HCT116 (cell line): ENCODE measurements at regions not wholly inside any gene's neighbourhood (a gene's known extent, or its start where the extent isn't known, plus 50 kb on each side); places are given as distances from the start of the nearest gene placed in this dataset.

ENCODE experiments used
- ATAC-seq: fragments of 200-7000 bp; cut with Tn5 transposase; 2 replicates; pipeline ENCODE4 v1.9.1; 2020; ENCODE audit warnings: mild to moderate bottlenecking, moderate library complexity
- BruUV-seq: library from RNA; stranded (reverse); fragments of 400-500 nt; replicated peaks from 2 replicates; lab custom pipeline; 2021; lab: Mats Ljungman, UMichigan
- CTCF ChIA-PET: fragments of 300-600 bp; sonication (Branson Sonifier 250); formaldehyde crosslinking; loops from one replicate; lab custom pipeline; 2021; ENCODE audit warnings: antibody characterized with exemption; lab: Charles Lee
- POLR2A ChIA-PET: fragments of 300-600, 350-600 bp; sonication (Branson Sonifier 250); formaldehyde crosslinking; loops from one replicate; lab custom pipeline; 2021; ENCODE audit warnings: antibody characterized with exemption; lab: Charles Lee
- RAD21 ChIA-PET, 2 experiments: fragments of 300-600 bp; sonication (Branson Sonifier 250); formaldehyde crosslinking; loops; one replicate each; lab custom pipeline; 2023; ENCODE audit warnings: low total read pairs in 2 of 2; ENCODE audit not compliant: uncharacterized antibody in 2 of 2, unreplicated experiment in 2 of 2, low non-redundant PET in 1 of 2; lab: Charles Lee
- DNase-seq: peaks from one replicate; pipeline ENCODE4 v3.0.0-alpha.2; 2010; ENCODE audit warnings: low read depth, low spot score
- H2AFZ ChIP-seq: fragments of 200-600 bp; shearing (Covaris generic), sonication (generic); 2 replicates; pipeline ENCODE4 v1.6.1; 2017; ENCODE audit warnings: low read depth, mixed run types, mixed read lengths, antibody characterized with exemption, low read length; ENCODE audit not compliant: poor library complexity, severe bottlenecking
- H3K27ac ChIP-seq: 2 replicates; pipeline ENCODE4 v1.5.1; 2012; ENCODE audit warnings: low read depth, low read length
- H3K27me3 ChIP-seq: fragments of 200-600 bp; sonication (generic); 2 replicates; pipeline ENCODE4 v1.6.1; 2016; ENCODE audit warnings: mixed run types, low read length, mixed read lengths; ENCODE audit not compliant: insufficient read depth
- H3K36me3 ChIP-seq, 2 experiments: fragments of 200-500 bp in 1 of 2; fragments of 200-600 bp in 1 of 2; sonication (Bioruptor generic) in 1 of 2; sonication (generic) in 1 of 2; 2 replicates each; pipeline versions ENCODE4 v1.5.1 to v1.6.1; 2014 to 2016; ENCODE audit warnings: low read length in 2 of 2, inconsistent platforms in 1 of 2, mixed read lengths in 1 of 2, mixed run types in 1 of 2; ENCODE audit not compliant: insufficient read depth in 2 of 2, control insufficient read depth in 1 of 2
- H3K4me1 ChIP-seq, 2 experiments: fragments of 200-600 bp in 1 of 2; sonication (generic) in 1 of 2; 2 replicates each; pipeline versions ENCODE4 v1.5.1 to v1.6.1; 2012 to 2017; ENCODE audit warnings: low read length in 2 of 2, inconsistent platforms in 1 of 2, mild to moderate bottlenecking in 1 of 2, mixed read lengths in 1 of 2, mixed run types in 1 of 2, moderate library complexity in 1 of 2; ENCODE audit not compliant: insufficient read depth in 2 of 2, control insufficient read depth in 1 of 2
- H3K4me2 ChIP-seq: fragments of 200-600 bp; sonication (generic); 2 replicates; pipeline ENCODE4 v1.6.1; 2017; ENCODE audit warnings: mixed run types, low read length, mixed read lengths
- H3K4me3 ChIP-seq, 2 experiments: fragments of 200-600 bp in 1 of 2; sonication (generic) in 1 of 2; replicated peaks in 1 of 2; 2 replicates each; pipeline ENCODE4 v1.5.1; 2011 to 2016; ENCODE audit warnings: low read length in 2 of 2, control low read depth in 1 of 2, low read depth in 1 of 2, mild to moderate bottlenecking in 1 of 2, mixed read lengths in 1 of 2, mixed run types in 1 of 2
- H3K79me2 ChIP-seq: fragments of 200-600 bp; sonication (generic); 2 replicates; pipeline ENCODE4 v1.6.1; 2017; ENCODE audit warnings: mild to moderate bottlenecking, mixed run types, low read length, moderate library complexity, mixed read lengths; ENCODE audit not compliant: insufficient read depth
- H3K9ac ChIP-seq: fragments of 200-600 bp; sonication (generic); 2 replicates; pipeline ENCODE4 v1.6.1; 2016; ENCODE audit warnings: low read length, mixed read lengths
- H3K9me2 ChIP-seq: fragments of 200-600 bp; sonication (generic), shearing (Covaris generic); 2 replicates; pipeline ENCODE4 v1.6.1; 2017; ENCODE audit warnings: mixed run types, mild to moderate bottlenecking, moderate library complexity; ENCODE audit not compliant: insufficient read depth
- H3K9me3 ChIP-seq, 2 experiments: fragments of 200-500 bp in 1 of 2; fragments of 200-600 bp in 1 of 2; sonication (Bioruptor generic) in 1 of 2; sonication (generic) in 1 of 2; 2 replicates each; pipeline ENCODE4 v1.6.1; 2014 to 2017; ENCODE audit warnings: low read length in 2 of 2, mixed read lengths in 2 of 2, inconsistent platforms in 1 of 2, low read depth in 1 of 2, mild to moderate bottlenecking in 1 of 2, mixed run types in 1 of 2, moderate library complexity in 1 of 2; ENCODE audit not compliant: control insufficient read depth in 1 of 2, insufficient read depth in 1 of 2
- H4K20me1 ChIP-seq: fragments of 200-600 bp; sonication (generic), shearing (Covaris generic); 2 replicates; pipeline ENCODE4 v1.6.1; 2017; ENCODE audit warnings: mixed run types, mild to moderate bottlenecking, moderate library complexity; ENCODE audit not compliant: insufficient read depth
- EZH2phosphoT487 ChIP-seq: fragments of 200-600 bp; IDR thresholded peaks from 2 replicates; pipeline ENCODE4 v1.6.1; 2018; ENCODE audit warnings: antibody characterized with exemption, borderline replicate concordance
- FOSL1 ChIP-seq: IDR thresholded peaks from 2 replicates; pipeline ENCODE4 v1.6.1; 2012; ENCODE audit warnings: low read depth
- JUND ChIP-seq: IDR thresholded peaks from 2 replicates; pipeline ENCODE4 v1.6.1; 2012
- SRF ChIP-seq: IDR thresholded peaks from 2 replicates; pipeline ENCODE4 v1.6.1; 2012; ENCODE audit warnings: low read depth
- TCF7L2 ChIP-seq: IDR thresholded peaks from 2 replicates; pipeline ENCODE4 v1.7.0; 2011; ENCODE audit warnings: borderline replicate concordance, inconsistent platforms; ENCODE audit not compliant: insufficient read depth, insufficient read length; ENCODE audit errors: extremely low read depth
- YY1 ChIP-seq: IDR thresholded peaks from 2 replicates; pipeline ENCODE4 v1.6.1; 2011; ENCODE audit warnings: low read length, low read depth, moderate library complexity, mild to moderate bottlenecking; ENCODE audit not compliant: insufficient replicate concordance; ENCODE audit errors: extremely low read depth
- ZBTB33 ChIP-seq: IDR thresholded peaks from 2 replicates; pipeline ENCODE4 v1.6.1; 2011; ENCODE audit warnings: mild to moderate bottlenecking, low read length, moderate library complexity; ENCODE audit not compliant: insufficient replicate concordance; ENCODE audit errors: extremely low read depth
- intact Hi-C: fragments of 100-400 bp; cut with micrococcal nuclease; formaldehyde crosslinking; loops from 2 replicates; pipeline ENCODE4 v1.10.0; 2022

DNA sequence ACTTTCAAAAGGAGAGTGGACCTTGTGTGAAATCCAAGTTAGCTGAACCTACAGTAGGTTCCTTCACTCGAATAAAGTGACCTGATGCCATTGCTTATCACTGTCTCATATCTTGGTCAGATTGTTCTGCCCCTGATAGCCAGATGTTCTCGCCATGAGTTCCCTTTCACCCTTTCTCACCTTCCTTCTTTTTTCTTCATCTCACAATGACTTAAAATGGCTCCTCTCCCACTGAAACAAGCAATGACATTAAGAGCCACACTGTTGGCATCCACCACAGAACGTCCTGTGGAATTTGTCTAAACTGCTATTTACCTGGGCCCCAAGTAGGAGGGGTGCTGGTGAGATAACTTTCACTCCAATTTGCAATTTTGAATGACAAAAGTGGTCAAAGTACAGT is 227.6 kb upstream of the PPP1R2C start (continued):
- no peak for TF ChIP-seq ZBTB33

GRCh38 chrX:43008356-43008755 is 230.4 kb upstream of the PPP1R2C start:
- H2AFZ ChIP-seq, result no peak overlapping the region
- intact Hi-C loops, result no loop called here
- H3K9me3 ChIP-seq, result no peaks in the 10 kb centered on the region
- H4K20me1 ChIP-seq, result no peaks in the 10 kb centered on the region
- no peaks in the 10 kb centered on the region for H3K4me1 ChIP-seq
- TF ChIP-seq JUND (no peak), EZH2phosphoT487 (no peak), FOSL1 (no peak), TCF7L2 (no peak), SRF (no peak), YY1 (no peak)
- TF ChIP-seq, all 23 proteins: peak for 0
- Histone ChIP-seq H3K79me2 (no peaks in the 10 kb centered on the region), H3K4me2 (no peak overlapping the region), H3K36me3 (no peaks in the 10 kb centered on the region), H3K27ac (no peak overlapping the region), H3K9ac (no peak overlapping the region), H3K4me3 (no peak overlapping the region), H3K9me2 (no peaks in the 10 kb centered on the region), H3K27me3 (no peaks in the 10 kb centered on the region)
- ChIA-PET POLR2A (no interaction called here), RAD21 (no interaction called here), CTCF (no interaction called here)
- no TSS peak for BruUV-seq
- ATAC-seq, result no peak
- no peak for DNase-seq
